Keratinocyte (primary cell): ENCODE measurements at regions not wholly inside any gene's neighbourhood (a gene's known extent, or its start where the extent isn't known, plus 50 kb on each side); places are given as distances from the start of the nearest gene placed in this dataset.

Experiments
- DNase-seq: peaks from one replicate; pipeline ENCODE4 v3.0.0-alpha.2; 2011; ENCODE audit warnings: low read depth, missing footprints, low spot score
- FAIRE-seq: peaks from 2 replicates; lab custom pipeline; 2011; peaks lifted over from hg19 to GRCh38; lab: Jason Lieb, UNC
- H2AFZ ChIP-seq: 2 replicates; pipeline ENCODE4 v1.6.0; 2012; ENCODE audit warnings: low read length, control low read depth, inconsistent platforms; ENCODE audit not compliant: control insufficient read depth
- H3K27ac ChIP-seq: 2 replicates; pipeline ENCODE4 v1.5.1; 2011; ENCODE audit warnings: low read length; ENCODE audit not compliant: control insufficient read depth, insufficient read depth
- H3K27me3 ChIP-seq: 3 replicates; pipeline ENCODE4 v1.6.0; 2011; ENCODE audit warnings: low read length; ENCODE audit not compliant: control insufficient read depth, insufficient read depth; ENCODE audit errors: extremely low read depth
- H3K36me3 ChIP-seq, 2 experiments: 2 replicates in 1 of 2; 3 replicates in 1 of 2; pipeline ENCODE4 v1.5.1; 2011; ENCODE audit warnings: low read length in 2 of 2, mild to moderate bottlenecking in 1 of 2; ENCODE audit not compliant: control insufficient read depth in 2 of 2, insufficient read depth in 2 of 2; ENCODE audit errors: extremely low read depth in 1 of 2
- H3K4me1 ChIP-seq: 3 replicates; pipeline ENCODE4 v1.5.1; 2011; ENCODE audit warnings: low read length; ENCODE audit not compliant: control insufficient read depth, insufficient read depth; ENCODE audit errors: extremely low read depth
- H3K4me2 ChIP-seq: 3 replicates; pipeline ENCODE4 v1.6.0; 2011; ENCODE audit warnings: low read depth, low read length; ENCODE audit not compliant: control insufficient read depth, insufficient read depth; ENCODE audit errors: extremely low read depth
- H3K4me3 ChIP-seq, 3 experiments: fragments of 200-600 bp in 1 of 3; sonication (generic) in 1 of 3; 2 replicates in 2 of 3; 3 replicates in 1 of 3; pipeline ENCODE4 v1.5.1; 2011 to 2016; ENCODE audit warnings: low read length in 3 of 3, mild to moderate bottlenecking in 3 of 3, control low read depth in 2 of 3, inconsistent platforms in 1 of 3, low read depth in 1 of 3, mixed read lengths in 1 of 3, mixed run types in 1 of 3, moderate library complexity in 1 of 3; ENCODE audit not compliant: control insufficient read depth in 2 of 3, insufficient read depth in 2 of 3; ENCODE audit errors: extremely low read depth in 1 of 3
- H3K79me2 ChIP-seq: 2 replicates; pipeline ENCODE4 v1.6.0; 2012; ENCODE audit warnings: low read length; ENCODE audit not compliant: control insufficient read depth, insufficient read depth
- H3K9ac ChIP-seq: 3 replicates; pipeline ENCODE4 v1.6.0; 2011; ENCODE audit warnings: low read length; ENCODE audit not compliant: control insufficient read depth, insufficient read depth; ENCODE audit errors: extremely low read depth
- H3K9me1 ChIP-seq: 3 replicates; pipeline ENCODE4 v1.6.0; 2011; ENCODE audit warnings: low read length; ENCODE audit not compliant: control insufficient read depth, insufficient read depth; ENCODE audit errors: extremely low read depth
- H3K9me3 ChIP-seq: 2 replicates; pipeline ENCODE4 v1.5.1; 2012; ENCODE audit warnings: low read depth, low read length; ENCODE audit not compliant: control insufficient read depth
- H4K20me1 ChIP-seq: 3 replicates; pipeline ENCODE4 v1.6.0; 2011; ENCODE audit warnings: low read length; ENCODE audit not compliant: control insufficient read depth, insufficient read depth; ENCODE audit errors: extremely low read depth
- EZH2 ChIP-seq: IDR thresholded peaks from one replicate; pipeline ENCODE4 v1.6.1; 2012; ENCODE audit warnings: inconsistent platforms, mild to moderate bottlenecking, low read length, moderate library complexity
- dilution Hi-C: fragments of 300-500 bp; cut with MboI; formaldehyde crosslinking; loops from one replicate; pipeline ENCODE4 v1.7.0; 2020; ENCODE audit warnings: low sequenced_read_pairs; ENCODE audit not compliant: extremely low pct_ligation_motif_present
- TF ChIP-seq, protein P1 (sequence below), 3 experiments: IDR thresholded peaks in 1 of 3; conservative IDR thresholded peaks in 1 of 3; optimal IDR thresholded peaks in 1 of 3; 2 replicates in 2 of 3; 3 replicates in 1 of 3; pipeline versions ENCODE3 to v1.5.1; 2011; ENCODE audit warnings: low read length in 3 of 3, mild to moderate bottlenecking in 3 of 3, moderate library complexity in 2 of 3, control low read depth in 1 of 3, inconsistent platforms in 1 of 3; ENCODE audit not compliant: insufficient read depth in 2 of 3; ENCODE audit errors: extremely low read depth in 1 of 3

DNA sequence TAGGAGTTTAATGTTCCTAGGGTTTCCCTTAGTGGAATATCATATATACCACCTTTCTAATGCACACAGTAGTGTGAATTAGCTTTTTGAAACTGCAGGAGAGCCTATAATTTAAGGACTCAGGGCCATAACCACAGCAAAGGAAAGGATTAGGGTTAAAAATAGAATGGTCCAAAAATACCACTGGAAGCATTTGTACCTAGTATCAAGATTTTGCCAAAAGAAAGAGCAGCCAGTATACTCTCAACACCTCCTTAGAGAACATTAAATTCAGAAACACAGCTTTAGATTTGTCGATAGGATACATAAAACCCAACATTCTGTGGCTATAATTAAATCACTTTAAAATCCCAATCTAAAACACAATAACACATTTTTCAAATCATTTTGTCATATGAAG is 634.9 kb downstream of the EPHA4 start:
- no peak overlapping the region for H3K9ac ChIP-seq
- H3K36me3 ChIP-seq: no peaks in the 10 kb centered on the region
- no peaks in the 10 kb centered on the region for H3K79me2 ChIP-seq
- no peak overlapping the region for H3K27ac ChIP-seq
- H3K9me3 ChIP-seq: no peaks in the 10 kb centered on the region
- H3K27me3 ChIP-seq: no peaks in the 10 kb centered on the region
- H3K4me2 ChIP-seq: no peak overlapping the region
- FAIRE-seq (no peak), DNase-seq (no peak)
- H4K20me1 ChIP-seq: no peaks in the 10 kb centered on the region
- dilution Hi-C loops: no loop called here
- H2AFZ ChIP-seq: no peak overlapping the region
- no peaks in the 10 kb centered on the region for H3K9me1 ChIP-seq
- TF ChIP-seq EZH2: no peak
- TF ChIP-seq, protein P1, sequence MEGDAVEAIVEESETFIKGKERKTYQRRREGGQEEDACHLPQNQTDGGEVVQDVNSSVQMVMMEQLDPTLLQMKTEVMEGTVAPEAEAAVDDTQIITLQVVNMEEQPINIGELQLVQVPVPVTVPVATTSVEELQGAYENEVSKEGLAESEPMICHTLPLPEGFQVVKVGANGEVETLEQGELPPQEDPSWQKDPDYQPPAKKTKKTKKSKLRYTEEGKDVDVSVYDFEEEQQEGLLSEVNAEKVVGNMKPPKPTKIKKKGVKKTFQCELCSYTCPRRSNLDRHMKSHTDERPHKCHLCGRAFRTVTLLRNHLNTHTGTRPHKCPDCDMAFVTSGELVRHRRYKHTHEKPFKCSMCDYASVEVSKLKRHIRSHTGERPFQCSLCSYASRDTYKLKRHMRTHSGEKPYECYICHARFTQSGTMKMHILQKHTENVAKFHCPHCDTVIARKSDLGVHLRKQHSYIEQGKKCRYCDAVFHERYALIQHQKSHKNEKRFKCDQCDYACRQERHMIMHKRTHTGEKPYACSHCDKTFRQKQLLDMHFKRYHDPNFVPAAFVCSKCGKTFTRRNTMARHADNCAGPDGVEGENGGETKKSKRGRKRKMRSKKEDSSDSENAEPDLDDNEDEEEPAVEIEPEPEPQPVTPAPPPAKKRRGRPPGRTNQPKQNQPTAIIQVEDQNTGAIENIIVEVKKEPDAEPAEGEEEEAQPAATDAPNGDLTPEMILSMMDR (optimal IDR thresholded peaks at IDR 0.05 in 1 of 3, IDR thresholded peaks at IDR 0.05 in 1 of 3, conservative IDR thresholded peaks at IDR 0.05 in 1 of 3; ENCODE audit: extremely low read depth in 1 of 3, insufficient read depth in 2 of 3, low read length in 3 of 3): no peak
- no peak overlapping the region for H3K4me3 ChIP-seq
- H3K4me1 ChIP-seq: peaks cover 4% of the 10 kb centered on the region

DNA sequence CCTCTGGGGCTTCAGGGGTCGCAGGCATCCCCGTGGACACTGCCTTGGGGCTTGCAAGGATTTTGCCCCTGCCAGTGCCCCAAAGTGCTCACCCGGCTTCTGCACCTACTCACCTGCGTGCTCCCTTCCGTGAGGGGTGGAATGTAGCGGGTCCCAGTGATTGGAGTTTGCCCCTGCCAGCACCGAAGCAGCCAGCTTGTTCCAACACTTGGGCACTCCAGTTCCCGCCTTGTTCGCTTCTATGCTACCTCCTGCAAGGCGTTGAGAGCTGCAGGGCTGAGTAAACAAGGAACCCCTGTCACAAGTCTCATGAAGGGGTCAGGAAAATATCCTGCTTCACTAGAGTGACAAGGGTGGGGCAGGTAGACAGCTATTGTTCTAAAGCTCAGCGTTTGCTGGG is 631.5 kb downstream of the EPHA4 start:
- Histone ChIP-seq H3K9ac (no peak overlapping the region), H4K20me1 (no peaks in the 10 kb centered on the region), H3K9me3 (no peaks in the 10 kb centered on the region), H3K36me3 (no peaks in the 10 kb centered on the region), H3K27me3 (no peaks in the 10 kb centered on the region), H3K4me2 (no peak overlapping the region), H3K4me3 (no peak overlapping the region), H3K4me1 (peaks cover 3% of the 10 kb centered on the region), H2AFZ (no peak overlapping the region), H3K27ac (no peak overlapping the region), H3K79me2 (no peaks in the 10 kb centered on the region), H3K9me1 (no peaks in the 10 kb centered on the region)
- no peak for TF ChIP-seq EZH2
- TF ChIP-seq, protein P1 (optimal IDR thresholded peaks at IDR 0.05 in 1 of 3, IDR thresholded peaks at IDR 0.05 in 1 of 3, conservative IDR thresholded peaks at IDR 0.05 in 1 of 3; ENCODE audit: extremely low read depth in 1 of 3, insufficient read depth in 2 of 3, low read length in 3 of 3): no peak
- DNase-seq (no peak), FAIRE-seq (no peak)
- dilution Hi-C loops: no loop called here
